ENCODE measurements at regions not wholly inside any gene's neighbourhood (a gene's known extent, or its start where the extent isn't known, plus 50 kb on each side); places are given as distances from the start of the nearest gene placed in this dataset.

- no peak for DNase-seq
Measured at GRCh38 chr7:155984609-155985405, 172.5 kb upstream of the SHH start.

GRCh38 chr7:155984028-155984580, 171.8 kb upstream of the SHH start:
- no peak for DNase-seq

DNA sequence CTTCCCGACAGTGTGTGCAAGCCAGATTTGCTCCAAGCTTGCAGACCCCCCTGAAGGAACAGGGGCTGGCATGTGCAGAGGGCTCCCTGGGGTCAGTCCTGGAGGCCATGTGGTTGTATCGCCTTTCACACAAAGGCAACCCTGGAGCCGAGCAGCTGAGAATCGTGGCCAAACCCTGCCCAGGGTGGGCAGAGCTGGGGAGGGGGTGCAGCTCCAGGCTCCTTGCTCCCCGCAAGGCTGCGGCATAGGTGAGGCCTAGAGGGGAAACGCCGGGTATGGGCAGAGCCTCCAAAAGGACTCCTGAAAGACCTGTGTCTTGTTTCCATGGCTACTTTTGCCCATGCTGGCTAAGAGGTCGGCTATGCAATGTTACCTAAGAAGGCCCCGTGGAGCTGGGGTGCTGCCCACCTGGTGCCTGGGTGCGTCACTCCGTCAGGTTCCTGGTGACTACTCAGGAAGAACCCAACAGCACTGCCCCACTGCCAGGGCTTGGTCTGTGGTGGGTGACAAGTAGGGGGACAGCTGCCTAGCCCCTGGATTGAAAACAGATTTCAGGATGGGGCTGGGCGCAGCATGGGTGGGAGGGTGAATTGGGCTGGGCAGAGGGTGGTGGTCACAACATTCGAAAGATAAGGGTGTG, 171.0 kb upstream of the SHH start:
- DNase-seq: no peak

DNA sequence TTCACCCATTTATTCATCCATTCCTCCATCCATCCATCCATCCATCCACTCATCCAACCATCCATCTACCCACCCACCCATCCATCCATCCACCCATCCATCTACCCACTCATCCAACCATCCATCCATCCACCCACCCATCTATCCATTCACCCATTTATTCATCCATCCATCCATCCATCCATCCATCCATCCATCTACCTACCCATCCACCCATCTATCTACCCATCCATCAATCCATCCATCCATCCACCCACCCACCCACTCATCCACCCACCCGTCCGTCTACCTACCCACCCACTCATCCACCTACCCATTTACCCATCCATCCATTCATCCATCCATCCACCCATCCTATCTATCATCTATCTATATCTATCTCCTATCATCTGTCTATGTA, 169.4 kb upstream of the SHH start:
- no peak for DNase-seq

DNA sequence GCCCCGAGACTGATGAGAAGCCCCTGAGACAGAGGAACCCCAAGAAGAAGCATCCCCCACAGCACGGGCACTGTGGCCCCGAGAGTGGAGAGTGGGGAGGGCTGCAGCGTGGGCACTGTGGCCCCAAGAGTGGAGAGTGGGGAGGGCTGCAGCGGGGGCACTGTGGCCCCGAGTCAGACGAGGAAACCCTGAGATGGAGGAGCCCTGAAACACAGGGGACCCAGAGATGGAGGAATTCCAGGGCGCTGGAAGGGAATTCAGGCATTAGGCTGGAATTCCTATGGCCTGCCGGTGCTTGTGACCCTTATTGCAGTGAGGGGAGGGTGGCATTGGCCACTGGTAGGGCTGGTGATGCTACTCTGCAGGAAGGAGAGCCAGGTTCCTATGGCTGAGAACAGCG, 168.6 kb upstream of the SHH start:
- no peak for DNase-seq

- DNase-seq: no peak
Measured at GRCh38 chr7:155979994-155980393, 167.7 kb upstream of the SHH start.

DNA sequence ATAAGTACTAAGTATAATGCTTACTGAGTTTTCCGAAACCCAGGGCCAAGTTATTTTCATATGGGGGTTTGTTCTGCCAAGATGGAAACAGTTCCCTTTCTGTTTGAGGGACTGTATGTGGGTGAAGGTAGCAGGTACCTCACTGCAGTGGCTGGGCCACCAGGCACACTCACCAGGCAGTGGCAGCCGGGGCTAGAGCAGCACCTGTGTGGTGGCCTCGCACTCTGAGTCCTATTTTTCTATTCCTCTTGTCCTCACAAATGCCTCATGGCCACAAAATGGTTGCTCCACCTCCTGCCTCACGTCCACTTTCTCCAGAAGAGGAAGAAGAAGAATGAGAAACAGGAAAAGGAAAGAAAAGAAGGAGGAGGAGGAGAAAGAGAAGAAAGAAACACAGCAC, 167.3 kb upstream of the SHH start:
- no peak for DNase-seq

DNA sequence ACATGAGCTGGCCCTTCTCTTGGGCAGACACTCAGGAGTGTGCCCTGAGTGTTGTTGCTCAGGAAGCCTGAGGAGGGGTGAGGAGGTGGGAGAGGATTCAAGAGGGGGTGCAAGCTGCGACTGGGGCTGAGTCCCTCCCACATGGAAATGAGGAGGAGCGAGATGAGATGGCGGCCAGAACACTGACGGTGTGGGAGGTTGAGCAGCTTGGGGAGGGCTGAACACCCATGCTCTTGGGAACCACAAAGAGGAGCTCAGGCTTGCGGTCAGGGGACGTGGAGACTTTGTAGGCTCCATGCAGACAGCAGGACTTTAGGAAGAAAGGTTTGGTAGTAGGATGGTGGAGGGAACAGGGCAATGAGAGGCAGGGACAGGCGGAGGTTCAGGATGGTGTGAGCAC, 163.2 kb upstream of the SHH start:
- DNase-seq: no peak

DNA sequence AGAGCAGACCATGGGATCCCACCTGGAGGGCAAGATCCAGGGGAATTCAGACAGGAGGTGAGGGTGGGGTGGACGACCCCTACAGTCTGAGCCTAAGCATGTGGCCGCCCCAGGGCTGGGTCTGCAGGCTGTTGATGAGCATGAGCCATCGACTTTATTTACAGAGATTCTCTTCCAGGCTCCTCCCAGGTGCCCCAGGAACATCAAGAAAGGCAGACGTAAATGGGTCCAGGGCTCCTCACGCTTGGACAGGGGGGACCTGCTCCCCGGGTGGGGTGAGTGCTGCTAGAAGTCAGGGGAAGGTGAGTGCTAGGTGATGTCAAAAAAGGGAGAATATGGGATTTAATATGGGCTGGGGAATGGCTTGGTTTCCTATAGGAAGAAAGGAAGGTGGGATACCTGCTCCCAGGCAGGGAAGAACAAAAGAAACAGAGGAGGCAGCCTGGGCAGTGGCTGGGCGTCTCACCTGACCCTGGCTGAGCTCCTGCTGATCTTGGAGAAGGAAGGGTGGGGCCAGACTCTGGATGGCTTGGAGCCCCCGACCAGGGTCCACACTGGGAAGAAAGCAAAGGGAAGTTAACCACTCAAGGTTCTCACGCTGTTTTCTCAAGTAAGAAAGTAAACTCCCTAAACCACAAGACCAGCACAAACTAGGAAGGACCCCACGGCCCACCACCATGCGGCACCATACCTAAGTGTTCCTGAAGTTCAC, 162.1 kb upstream of the SHH start:
- DNase-seq: no peak

- DNase-seq: no peak
Measured at GRCh38 chr7:155973451-155973997, 161.3 kb upstream of the SHH start.

DNA sequence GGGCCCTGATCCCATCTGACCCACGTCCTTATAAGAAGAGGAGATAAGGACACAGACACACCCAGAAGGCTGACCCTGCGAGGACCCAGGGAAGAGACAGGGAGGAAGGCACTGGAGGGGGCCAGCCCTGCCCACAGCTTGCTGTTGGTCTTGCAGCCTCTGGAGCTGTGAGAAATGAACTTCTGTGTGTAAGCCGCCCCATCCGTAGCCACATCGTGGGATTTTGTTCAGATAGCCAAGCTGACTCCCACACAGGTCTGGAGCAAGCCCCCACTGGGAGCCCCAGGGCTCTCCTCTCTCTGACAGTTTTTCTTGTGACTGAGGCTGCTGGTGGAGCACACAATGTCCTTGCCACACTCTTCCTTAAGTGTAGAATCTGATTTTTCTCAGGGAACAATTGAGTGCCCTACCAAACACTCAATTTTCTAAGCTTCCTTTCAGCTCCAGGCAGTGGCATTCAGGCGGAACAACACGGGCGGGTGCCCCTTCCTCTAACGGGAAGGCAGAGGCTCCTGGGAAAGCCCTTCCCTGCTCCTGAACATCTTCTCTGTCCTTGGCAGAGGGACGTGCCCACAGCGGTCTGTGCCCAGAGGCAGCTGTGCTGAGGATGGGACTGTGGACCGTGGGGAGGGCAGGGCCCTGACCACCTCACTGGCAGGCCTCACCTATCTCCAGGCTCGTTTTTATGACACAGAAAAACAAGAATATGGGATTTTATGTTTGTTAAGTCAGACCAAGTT, 160.6 kb upstream of the SHH start:
- no peak for DNase-seq

DNA sequence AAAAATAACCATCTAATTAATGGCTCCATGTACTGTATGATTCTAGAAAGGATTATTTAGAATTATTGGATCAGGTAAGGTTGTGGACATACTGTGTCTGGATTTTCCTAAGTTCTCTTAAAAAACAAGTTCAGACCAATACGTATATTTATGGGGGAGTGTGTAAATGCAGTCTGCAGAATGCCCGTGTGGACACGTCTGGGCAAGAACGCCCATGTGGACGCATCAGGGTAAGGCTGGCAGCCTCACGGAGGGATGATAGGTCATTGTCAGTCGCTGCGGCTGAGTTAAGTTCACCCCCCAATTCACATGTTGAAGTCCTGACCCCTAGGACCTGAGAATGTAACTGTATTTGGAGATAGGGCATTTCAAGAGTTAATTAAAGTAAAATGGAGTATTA, 160.0 kb upstream of the SHH start:
- no peak for DNase-seq

DNA sequence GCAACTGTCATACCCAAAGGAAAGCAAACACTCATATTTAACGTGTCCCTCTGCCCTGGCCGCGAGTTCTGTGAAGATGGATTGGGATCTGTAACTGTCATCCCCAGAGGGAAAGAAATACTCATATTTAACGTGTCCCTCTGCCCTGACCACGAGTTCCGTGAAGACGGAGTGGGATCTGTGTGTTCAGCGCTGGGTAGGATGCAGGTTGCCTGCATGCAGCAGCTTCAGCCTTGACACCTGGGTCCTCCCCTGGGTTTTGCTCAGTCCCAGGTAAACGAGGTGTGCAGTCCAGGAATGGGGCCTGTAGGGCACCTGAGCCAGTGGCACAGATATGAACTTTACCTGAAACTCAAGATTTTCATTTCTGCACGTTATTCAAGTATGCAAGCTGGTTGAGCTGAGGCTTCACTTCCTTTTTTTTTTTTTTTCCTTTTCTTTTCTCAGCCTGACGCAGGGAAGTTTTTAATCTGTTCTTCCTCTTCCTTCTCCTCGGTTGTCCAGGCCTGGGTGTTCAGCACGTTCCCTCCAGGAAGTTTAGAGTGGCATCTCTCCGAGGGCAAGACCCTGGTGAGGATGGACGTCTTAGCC, 159.0 kb upstream of the SHH start:
- DNase-seq: no peak

DNA sequence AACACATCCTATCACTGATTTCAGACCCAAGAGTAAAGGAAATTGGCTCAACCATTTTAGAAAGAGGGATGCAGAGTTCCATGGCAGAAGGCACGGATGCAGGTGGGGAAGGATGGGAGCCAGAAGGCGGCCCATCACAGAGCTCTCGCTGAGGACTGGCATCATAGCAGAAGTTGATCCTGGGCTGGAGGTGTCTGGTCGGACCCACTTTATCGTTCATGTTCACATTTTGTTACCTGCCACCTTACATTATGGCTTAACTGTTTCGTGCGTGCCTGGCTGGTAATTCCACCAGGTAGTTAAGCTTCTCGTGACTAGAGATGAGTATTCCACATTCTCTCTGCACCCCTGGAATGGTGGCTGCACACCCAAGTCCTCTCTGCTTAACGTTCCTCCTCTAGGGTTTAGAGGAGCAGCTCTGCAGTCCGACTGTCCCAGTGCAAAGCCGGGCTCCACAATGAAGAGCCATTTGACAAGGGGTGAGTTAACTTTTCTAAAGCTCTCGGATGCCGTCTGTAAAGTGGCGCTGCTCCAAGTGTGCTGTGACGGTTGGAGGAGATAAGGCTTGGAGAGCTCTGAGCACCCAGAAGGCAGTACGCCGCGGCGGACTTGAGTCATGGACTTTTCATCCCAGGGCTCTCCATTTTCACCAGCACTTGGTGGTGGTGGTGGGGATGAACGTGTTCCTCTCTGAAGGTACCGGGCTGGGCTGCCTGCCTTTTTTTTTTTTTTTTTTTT, 157.1 kb upstream of the SHH start:
- no peak for DNase-seq

GRCh38 chr7:155965010-155965409, 152.7 kb upstream of the SHH start:
- no peak for DNase-seq

GRCh38 chr7:155964543-155964942, 152.3 kb upstream of the SHH start:
- DNase-seq: no peak

DNA sequence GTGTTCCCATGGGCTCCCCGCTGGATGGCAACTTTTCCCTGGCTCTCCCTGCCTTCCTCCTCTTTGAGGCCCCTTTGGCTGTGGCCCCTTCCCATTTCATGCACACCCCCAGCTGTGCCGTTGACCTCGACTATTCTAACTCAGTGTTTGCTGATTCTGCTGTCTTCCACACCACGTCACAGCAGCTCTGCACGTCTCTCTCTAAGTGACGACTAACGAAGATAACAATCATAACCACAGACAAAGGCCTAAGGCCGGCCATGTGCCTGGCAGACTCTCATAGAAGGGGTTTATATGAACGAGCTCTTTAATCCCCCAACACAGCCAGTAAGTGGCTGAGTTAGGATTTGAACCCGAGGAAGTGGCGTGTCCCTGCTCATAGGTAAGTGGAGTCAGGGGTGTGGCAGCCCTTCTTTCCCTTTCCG, 151.5 kb upstream of the SHH start:
- no peak for DNase-seq

- DNase-seq: no peak
Measured at GRCh38 chr7:155963356-155963755, 151.1 kb upstream of the SHH start.

DNA sequence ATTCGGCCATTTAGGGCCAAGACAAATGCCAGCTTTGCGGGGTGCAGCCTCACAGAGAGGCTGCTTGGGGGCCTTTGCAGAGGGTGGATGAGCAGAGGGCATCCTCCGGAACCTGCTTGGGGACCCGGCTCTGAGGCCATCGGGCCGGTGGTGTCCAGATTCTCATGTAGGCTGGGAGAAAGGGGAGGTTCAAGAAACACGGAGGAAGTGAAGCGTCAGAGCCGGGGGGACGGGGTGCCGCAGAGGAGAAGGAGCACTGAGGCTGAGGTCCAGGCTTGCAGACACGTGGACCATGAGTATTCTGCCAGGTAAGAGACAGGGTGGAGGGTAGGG, 150.7 kb upstream of the SHH start:
- DNase-seq: no peak

DNA sequence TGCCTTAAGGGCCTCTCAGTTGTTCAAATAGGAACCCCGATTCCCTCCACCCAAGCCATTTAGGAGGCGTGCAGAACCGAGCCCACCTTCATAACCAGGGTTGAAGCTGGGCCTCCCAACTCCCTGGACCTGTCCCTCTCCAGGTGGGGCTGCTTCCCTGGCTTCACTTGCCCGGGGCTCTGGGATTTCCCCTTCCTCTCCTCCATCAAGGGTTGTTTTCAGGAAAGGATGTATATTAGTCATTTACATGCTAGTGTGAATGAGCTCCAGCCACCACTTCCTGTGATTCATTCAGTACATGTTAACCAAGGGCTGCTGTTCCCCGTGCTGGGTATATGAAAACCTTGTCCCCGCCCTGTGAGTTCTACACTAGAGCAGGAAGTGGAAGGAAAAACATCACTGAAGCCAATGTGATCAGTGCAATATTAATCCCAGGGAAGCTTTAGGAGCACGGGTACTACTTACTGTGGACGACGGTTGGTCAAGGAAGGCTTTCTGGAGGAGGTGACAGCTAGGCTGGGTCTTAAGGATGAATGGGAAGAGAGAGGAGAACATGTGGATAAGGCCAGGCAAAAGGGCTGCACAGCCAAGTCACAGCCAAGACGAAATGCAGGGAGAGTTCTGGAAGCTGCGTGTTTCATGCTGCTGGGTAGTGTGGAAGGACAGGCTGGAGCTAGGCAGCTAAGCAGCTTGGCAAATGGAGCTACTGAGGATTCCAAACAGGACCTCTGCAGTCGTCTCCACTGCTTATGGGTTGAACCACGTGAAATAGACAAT, 150.1 kb upstream of the SHH start:
- DNase-seq: no peak
